Adipocyte (in vitro differentiated cells): ENCODE measurements at regions not wholly inside any gene's neighbourhood (a gene's known extent, or its start where the extent isn't known, plus 50 kb on each side); places are given as distances from the start of the nearest gene placed in this dataset.

ENCODE experiments used
- DNase-seq: peaks from one replicate; pipeline ENCODE4 v3.0.0-alpha.2; 2015; ENCODE audit warnings: low read depth
- H3K27me3 ChIP-seq: replicated peaks from 2 replicates; pipeline ENCODE4 v1.7.0; 2013; ENCODE audit warnings: mild to moderate bottlenecking, low read length, moderate library complexity; ENCODE audit not compliant: control insufficient read depth, insufficient read depth
- H3K36me3 ChIP-seq: 2 replicates; pipeline ENCODE4 v1.7.0; 2013; ENCODE audit warnings: low read length, mild to moderate bottlenecking, moderate library complexity; ENCODE audit not compliant: control insufficient read depth, insufficient read depth, severe bottlenecking
- H3K4me1 ChIP-seq: 2 replicates; pipeline ENCODE4 v1.7.0; 2013; ENCODE audit warnings: mild to moderate bottlenecking, low read length, moderate library complexity; ENCODE audit not compliant: control insufficient read depth, insufficient read depth
- H3K4me3 ChIP-seq: 2 replicates; pipeline ENCODE4 v1.7.0; 2013; ENCODE audit warnings: mild to moderate bottlenecking, low read length, moderate library complexity
- H3K9ac ChIP-seq: 2 replicates; pipeline ENCODE4 v1.7.0; 2013; ENCODE audit warnings: mild to moderate bottlenecking, low read length, moderate library complexity
- H3K9me3 ChIP-seq: 2 replicates; pipeline ENCODE4 v1.7.0; 2013; ENCODE audit warnings: mild to moderate bottlenecking, low read length, moderate library complexity; ENCODE audit not compliant: control insufficient read depth

GRCh38 chr2:150174056-150174805, 313.2 kb downstream of the RND3 start:
- no peak overlapping the region for H3K4me3 ChIP-seq
- no peaks in the 10 kb centered on the region for H3K9me3 ChIP-seq
- peaks cover 7% of the 10 kb centered on the region for H3K4me1 ChIP-seq
- H3K36me3 ChIP-seq, result no peaks in the 10 kb centered on the region
- no peaks in the 10 kb centered on the region for H3K27me3 ChIP-seq
- H3K9ac ChIP-seq, result no peak overlapping the region
- no peak for DNase-seq

GRCh38 chr2:150171065-150171548, 316.4 kb downstream of the RND3 start:
- no peak overlapping the region for H3K4me3 ChIP-seq
- peaks cover 34% of the 10 kb centered on the region for H3K4me1 ChIP-seq
- no peaks in the 10 kb centered on the region for H3K9me3 ChIP-seq
- no peak for DNase-seq
- H3K36me3 ChIP-seq, result no peaks in the 10 kb centered on the region
- no peaks in the 10 kb centered on the region for H3K27me3 ChIP-seq
- H3K9ac ChIP-seq, result no peak overlapping the region

- DNase-seq, result peak; percentile 77
- Histone ChIP-seq H3K36me3 (no peaks in the 10 kb centered on the region), H3K9ac (no peak overlapping the region), H3K9me3 (no peaks in the 10 kb centered on the region), H3K27me3 (no peaks in the 10 kb centered on the region), H3K4me1 (peaks cover 38% of the 10 kb centered on the region), H3K4me3 (peak overlapping the region; percentile 3)
Measured at GRCh38 chr2:150169237-150169629, 318.2 kb downstream of the RND3 start.

- Histone ChIP-seq H3K36me3 (no peaks in the 10 kb centered on the region), H3K9me3 (no peaks in the 10 kb centered on the region), H3K4me1 (peaks cover 38% of the 10 kb centered on the region), H3K27me3 (no peaks in the 10 kb centered on the region), H3K4me3 (no peak overlapping the region), H3K9ac (peak overlapping the region; percentile 17)
- DNase-seq, result peak; percentile 82
Measured at GRCh38 chr2:150168595-150169236, 318.8 kb downstream of the RND3 start.

GRCh38 chr2:150167711-150168110, 319.8 kb downstream of the RND3 start:
- peak; percentile 70 for DNase-seq
- Histone ChIP-seq H3K9ac (no peak overlapping the region), H3K27me3 (no peaks in the 10 kb centered on the region), H3K4me1 (peaks cover 38% of the 10 kb centered on the region), H3K36me3 (no peaks in the 10 kb centered on the region), H3K4me3 (no peak overlapping the region), H3K9me3 (no peaks in the 10 kb centered on the region)

- no peak for DNase-seq
- H3K27me3 ChIP-seq, result no peaks in the 10 kb centered on the region
- H3K4me1 ChIP-seq, result peaks cover 38% of the 10 kb centered on the region
- H3K9ac ChIP-seq, result no peak overlapping the region
- H3K4me3 ChIP-seq, result no peak overlapping the region
- H3K9me3 ChIP-seq, result no peaks in the 10 kb centered on the region
- no peaks in the 10 kb centered on the region for H3K36me3 ChIP-seq
Measured at GRCh38 chr2:150166313-150167051, 321.0 kb downstream of the RND3 start.

GRCh38 chr2:150165988-150166312, 321.5 kb downstream of the RND3 start:
- H3K9ac ChIP-seq, result no peak overlapping the region
- no peaks in the 10 kb centered on the region for H3K36me3 ChIP-seq
- peak; percentile 64 for DNase-seq
- H3K4me3 ChIP-seq, result no peak overlapping the region
- H3K9me3 ChIP-seq, result no peaks in the 10 kb centered on the region
- H3K4me1 ChIP-seq, result peaks cover 38% of the 10 kb centered on the region
- H3K27me3 ChIP-seq, result no peaks in the 10 kb centered on the region

- peaks cover 38% of the 10 kb centered on the region for H3K4me1 ChIP-seq
- no peaks in the 10 kb centered on the region for H3K27me3 ChIP-seq
- DNase-seq, result no peak
- no peak overlapping the region for H3K9ac ChIP-seq
- no peaks in the 10 kb centered on the region for H3K9me3 ChIP-seq
- no peak overlapping the region for H3K4me3 ChIP-seq
- no peaks in the 10 kb centered on the region for H3K36me3 ChIP-seq
Measured at GRCh38 chr2:150165442-150165841, 322.0 kb downstream of the RND3 start.

- peaks cover 14% of the 10 kb centered on the region for H3K4me1 ChIP-seq
- H3K9ac ChIP-seq, result no peak overlapping the region
- no peaks in the 10 kb centered on the region for H3K36me3 ChIP-seq
- no peaks in the 10 kb centered on the region for H3K27me3 ChIP-seq
- H3K4me3 ChIP-seq, result no peak overlapping the region
- no peaks in the 10 kb centered on the region for H3K9me3 ChIP-seq
- DNase-seq, result no peak
Measured at GRCh38 chr2:150162241-150162942, 325.1 kb downstream of the RND3 start.

- Histone ChIP-seq H3K9ac (no peak overlapping the region), H3K36me3 (no peaks in the 10 kb centered on the region), H3K27me3 (no peaks in the 10 kb centered on the region), H3K9me3 (no peaks in the 10 kb centered on the region), H3K4me3 (no peak overlapping the region), H3K4me1 (no peaks in the 10 kb centered on the region)
- DNase-seq, result peak; percentile 20
Measured at GRCh38 chr2:150160058-150160457, 327.4 kb downstream of the RND3 start.

- Histone ChIP-seq H3K4me1 (no peaks in the 10 kb centered on the region), H3K9me3 (no peaks in the 10 kb centered on the region), H3K4me3 (no peak overlapping the region), H3K9ac (no peak overlapping the region), H3K36me3 (no peaks in the 10 kb centered on the region), H3K27me3 (no peaks in the 10 kb centered on the region)
- no peak for DNase-seq
Measured at GRCh38 chr2:150159300-150159699, 328.2 kb downstream of the RND3 start.
